C4-2B (cell line): ENCODE measurements at regions not wholly inside any gene's neighbourhood (a gene's known extent, or its start where the extent isn't known, plus 50 kb on each side); places are given as distances from the start of the nearest gene placed in this dataset.

Experiments
- CTCF ChIP-seq: fragments of 450-650 bp; conservative IDR thresholded peaks from 2 replicates; pipeline ENCODE4 v1.5.1; 2017; ENCODE audit warnings: mild to moderate bottlenecking
- ZFX ChIP-seq: fragments of 450-650 bp; IDR thresholded peaks from 2 replicates; pipeline ENCODE4 v1.6.1; 2017

- no peak for TF ChIP-seq CTCF
- TF ChIP-seq ZFX: no peak
Observed at GRCh38 chr7:19352305-19352695, 207.1 kb upstream of the FERD3L start.
